ENCODE measurements at regions not wholly inside any gene's neighbourhood (a gene's known extent, or its start where the extent isn't known, plus 50 kb on each side); places are given as distances from the start of the nearest gene placed in this dataset.
"Not testable (repeated sequence)": the region's sequence is repeated elsewhere in the genome, so short reads cannot be mapped to it uniquely, and the experiment has no call there.

DNA sequence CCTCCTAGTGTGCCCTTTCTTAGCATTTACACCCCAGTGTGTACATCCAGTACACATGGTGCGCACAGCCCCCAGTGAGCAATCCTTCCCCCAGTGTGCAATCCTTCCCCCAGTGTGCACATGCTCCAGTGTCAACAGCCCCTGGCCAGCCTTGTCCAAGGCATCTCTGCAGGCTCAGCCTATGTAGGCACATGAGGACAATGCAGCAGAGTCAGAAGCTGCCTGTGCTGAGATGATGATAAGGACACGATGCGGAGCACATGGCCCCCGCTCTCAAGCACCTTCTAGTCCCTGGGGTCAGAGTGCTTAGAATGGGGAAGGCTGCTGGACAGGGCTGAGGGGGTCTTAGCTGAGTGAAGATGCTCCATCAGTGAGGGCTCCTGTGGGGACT lies 69.8 kb downstream of the GADD45G start:
- no peak for DNase-seq (ENCODE audit: low spot score)

- no peak for DNase-seq (ENCODE audit: low spot score)
These were observed 70.4 kb downstream of the GADD45G start for GRCh38 chr9:89675058-89675742.

GRCh38 chr9:89676281-89676680 lies 71.5 kb downstream of the GADD45G start:
- no peak for DNase-seq (ENCODE audit: low spot score)

- DNase-seq (ENCODE audit: low spot score) = no peak
These were observed 73.0 kb downstream of the GADD45G start for GRCh38 chr9:89677702-89678395.

GRCh38 chr9:89678396-89679015 lies 73.7 kb downstream of the GADD45G start:
- no peak for DNase-seq (ENCODE audit: low spot score)

GRCh38 chr9:89679016-89679415 lies 74.2 kb downstream of the GADD45G start:
- DNase-seq (ENCODE audit: low spot score) = no peak

GRCh38 chr9:89679581-89679980 lies 74.8 kb downstream of the GADD45G start:
- DNase-seq (ENCODE audit: low spot score) = no peak

- DNase-seq (ENCODE audit: low spot score) = no peak
These were observed 76.0 kb downstream of the GADD45G start for GRCh38 chr9:89680547-89681467.

DNA sequence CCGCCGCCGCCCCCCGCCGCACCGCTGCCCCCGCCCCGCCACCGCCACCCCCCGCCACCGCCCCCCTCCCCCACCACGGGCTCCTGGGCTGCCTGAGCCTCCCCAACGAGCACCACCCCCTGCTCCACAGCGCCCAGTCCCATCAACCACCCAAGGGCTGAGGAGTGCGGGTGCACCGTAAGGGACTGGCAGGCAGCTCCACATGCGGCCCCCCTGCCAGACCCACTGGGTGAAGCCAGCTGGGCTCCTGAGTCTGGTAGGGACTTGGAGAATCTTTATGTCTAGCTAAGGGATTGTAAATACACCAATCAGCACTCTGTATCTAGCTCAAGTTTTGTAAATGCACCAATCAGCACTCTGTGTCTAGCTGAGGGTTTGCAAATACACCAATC lies 76.7 kb downstream of the GADD45G start:
- DNase-seq (ENCODE audit: low spot score) = not testable (repeated sequence)

- no peak for DNase-seq (ENCODE audit: low spot score)
These were observed 78.8 kb downstream of the GADD45G start for GRCh38 chr9:89683626-89684025.

GRCh38 chr9:89684218-89684617 lies 79.4 kb downstream of the GADD45G start:
- DNase-seq (ENCODE audit: low spot score) = no peak

DNA sequence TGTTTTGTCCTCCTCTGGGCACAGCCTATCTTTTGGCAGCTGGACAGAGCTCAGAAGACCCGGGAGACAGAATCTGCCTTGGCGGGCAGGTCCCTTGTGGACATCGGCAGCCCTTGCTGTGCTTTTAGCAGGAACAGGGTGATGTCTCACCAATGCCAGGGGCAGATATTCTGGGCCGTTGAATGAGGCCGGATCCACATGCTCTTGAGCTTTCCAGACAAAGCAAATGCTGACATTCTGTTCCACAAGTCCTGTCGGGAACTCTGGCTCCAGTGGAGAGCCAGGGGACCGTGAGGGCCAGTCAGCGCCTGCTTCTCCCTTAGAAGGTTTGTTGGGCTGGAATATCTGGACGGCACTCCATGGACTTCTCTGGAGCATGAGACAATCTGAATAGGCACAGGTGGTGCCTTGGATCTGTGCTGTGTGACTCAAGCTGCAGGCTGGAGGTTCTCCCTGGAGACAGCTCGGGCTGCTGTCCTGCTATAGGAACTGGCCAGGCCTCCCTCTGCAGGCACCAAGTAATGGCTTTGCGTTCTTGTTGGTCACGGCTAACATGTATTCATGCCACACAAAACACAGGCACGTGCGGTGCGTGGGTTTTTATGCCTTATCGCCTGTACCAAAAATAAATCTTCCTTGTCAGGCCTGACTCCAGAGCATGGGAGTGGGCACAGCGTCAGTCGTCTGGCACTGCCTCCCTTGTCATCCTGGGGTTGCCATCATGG lies 80.3 kb downstream of the GADD45G start:
- DNase-seq (ENCODE audit: low spot score) = no peak

DNA sequence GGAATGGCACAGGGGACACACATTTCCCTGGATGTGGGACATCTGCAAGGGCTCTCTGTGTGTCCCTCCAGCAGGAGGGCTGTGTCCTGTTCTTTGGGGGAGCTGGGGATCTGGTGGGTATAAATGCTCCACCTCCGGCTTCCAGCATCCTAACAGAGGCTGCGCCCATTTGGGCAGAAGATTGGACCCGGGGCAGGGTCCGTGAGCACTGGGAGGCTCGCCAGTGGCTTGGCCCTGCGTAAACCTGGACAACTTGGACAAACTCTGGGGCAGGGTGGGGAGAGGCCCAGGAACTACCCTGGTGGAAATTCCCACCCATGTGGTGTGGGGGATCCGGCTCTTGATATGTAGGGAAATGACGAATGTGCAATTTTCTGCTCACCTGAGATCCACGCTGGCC lies 80.9 kb downstream of the GADD45G start:
- DNase-seq (ENCODE audit: low spot score) = no peak

- DNase-seq (ENCODE audit: low spot score) = no peak
These were observed 81.3 kb downstream of the GADD45G start for GRCh38 chr9:89686126-89686525.

- no peak for DNase-seq (ENCODE audit: low spot score)
These were observed 81.8 kb downstream of the GADD45G start for GRCh38 chr9:89686621-89687020.

- no peak for DNase-seq (ENCODE audit: low spot score)
These were observed 82.4 kb downstream of the GADD45G start for GRCh38 chr9:89687188-89687587.

DNA sequence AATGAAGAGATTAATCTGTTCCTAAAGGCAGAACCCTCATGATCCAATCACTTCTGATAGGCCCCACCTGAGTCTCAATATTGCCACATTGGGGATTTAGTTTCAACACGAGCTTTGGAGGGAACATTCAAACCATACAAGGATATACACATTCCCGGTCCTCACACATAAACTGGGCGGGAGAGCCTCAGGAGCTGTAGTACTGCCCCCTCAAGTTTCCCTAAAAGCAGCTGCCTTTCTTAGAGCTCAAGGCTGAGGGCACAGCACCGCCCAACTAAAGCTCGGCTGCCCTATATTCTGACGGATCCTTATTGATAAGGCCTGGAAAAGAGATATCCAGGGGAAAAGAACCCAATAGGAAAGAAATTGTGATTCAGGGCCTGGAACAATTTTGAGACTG lies 83.0 kb downstream of the GADD45G start:
- DNase-seq (ENCODE audit: low spot score) = no peak

GRCh38 chr9:89689321-89689720 lies 84.5 kb downstream of the GADD45G start:
- DNase-seq (ENCODE audit: low spot score) = not testable (repeated sequence)

DNA sequence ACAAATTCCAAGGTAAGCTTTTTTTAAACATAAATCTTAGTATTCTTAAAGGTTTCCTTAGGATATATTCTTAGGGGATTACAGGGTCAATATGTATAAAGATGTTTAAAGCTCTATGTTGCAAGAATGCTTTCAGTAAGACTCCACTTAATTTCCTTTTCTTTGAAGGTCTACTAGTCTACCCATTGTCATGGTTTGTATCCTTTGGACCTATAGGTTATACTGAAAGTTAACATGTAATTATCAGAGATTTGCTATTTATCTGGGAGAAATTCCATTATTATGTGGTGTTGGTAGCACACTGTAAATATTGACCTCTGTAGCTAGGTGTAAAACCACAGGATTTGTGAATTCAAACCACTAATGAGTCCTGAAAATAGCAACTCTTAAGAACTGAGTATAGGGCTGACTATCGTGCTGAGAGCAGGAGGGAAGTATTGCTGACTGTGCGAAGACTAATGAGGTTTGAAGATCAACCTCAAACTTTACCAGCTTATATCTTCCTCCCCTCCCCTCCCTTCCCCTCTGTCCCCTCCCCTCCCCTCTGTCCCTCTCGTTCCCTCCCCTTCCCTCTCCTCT lies 85.6 kb downstream of the GADD45G start:
- DNase-seq (ENCODE audit: low spot score) = no peak

GRCh38 chr9:89695441-89695891 lies 90.7 kb downstream of the GADD45G start:
- no peak for DNase-seq (ENCODE audit: low spot score)

DNA sequence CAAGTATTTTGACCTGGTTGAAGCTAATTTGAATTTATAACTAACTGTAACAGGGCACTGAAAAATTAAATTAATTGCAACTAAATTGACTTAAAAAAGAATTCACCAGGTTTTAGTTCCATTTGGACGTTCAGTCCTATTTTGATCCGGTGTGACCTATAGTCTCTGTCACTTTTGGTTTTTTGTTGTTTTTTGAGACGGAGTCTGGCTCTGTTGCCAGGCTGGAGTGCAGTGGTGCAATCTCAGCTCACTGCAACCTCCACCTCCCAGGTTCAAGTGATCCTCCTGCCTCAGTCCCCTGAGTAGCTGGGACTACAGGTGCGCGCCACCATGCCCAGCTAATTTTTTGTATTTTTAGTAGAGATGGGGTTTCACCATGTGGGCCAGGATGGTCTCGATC lies 91.2 kb downstream of the GADD45G start:
- not testable (repeated sequence) for DNase-seq (ENCODE audit: low spot score)
